ENCODE measurements at regions not wholly inside any gene's neighbourhood (a gene's known extent, or its start where the extent isn't known, plus 50 kb on each side); places are given as distances from the start of the nearest gene placed in this dataset.

DNA sequence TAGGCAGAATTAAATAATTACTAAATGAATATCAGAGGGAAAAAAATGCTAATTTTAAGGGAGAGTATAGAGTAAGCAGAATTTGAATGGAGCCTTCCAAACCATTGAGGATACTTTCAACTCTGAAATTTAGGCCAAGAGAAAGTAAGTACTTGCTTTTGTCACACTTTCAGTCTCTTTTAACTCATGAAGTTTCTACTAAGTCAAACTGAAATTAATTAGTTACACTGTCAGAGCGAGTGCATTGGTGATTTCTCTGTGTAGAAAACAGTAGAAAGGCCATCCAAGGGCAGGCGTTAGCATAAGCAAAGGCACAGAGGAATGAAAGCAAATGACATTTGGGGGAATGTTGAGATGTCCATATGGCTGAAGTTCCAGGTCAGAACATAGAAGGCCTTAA, 92.9 kb downstream of the PLEKHG1 start:
- Histone ChIP-seq H3K4me2 (ENCODE audit: insufficient read depth, low read length) (no peak overlapping the region), H3K27ac (ENCODE audit: extremely low read depth, low read depth, low read length) (no peak overlapping the region), H3K4me3 (no peak overlapping the region), H3K9ac (ENCODE audit: insufficient read depth in 1 of 2, low read depth in 2 of 2, low read length in 2 of 2) (no peak overlapping the region), H2AFZ (ENCODE audit: low read depth, low read length) (no peak overlapping the region), H3K9me3 (replicated peaks; ENCODE audit: control insufficient read depth, insufficient read depth, low read depth, low read length) (no peaks in the 10 kb centered on the region), H3K36me3 (ENCODE audit: control insufficient read depth, insufficient read depth, low read length) (no peaks in the 10 kb centered on the region), H4K20me1 (replicated peaks; ENCODE audit: control insufficient read depth, insufficient read depth, low read length) (no peaks in the 10 kb centered on the region), H3K79me2 (ENCODE audit: control insufficient read depth, insufficient read depth, low read length) (no peaks in the 10 kb centered on the region), H3K4me1 (replicated peaks in 1 of 2; ENCODE audit: control insufficient read depth in 2 of 2, insufficient read depth in 2 of 2, low read length in 2 of 2) (no peaks in the 10 kb centered on the region), H3K27me3 (ENCODE audit: control insufficient read depth in 2 of 2, insufficient read depth in 2 of 2, low read length in 2 of 2) (peaks cover 12 to 20% of the 10 kb centered on the region in 2 experiments), H3K9me1 (ENCODE audit: control insufficient read depth, insufficient read depth, low read length) (no peaks in the 10 kb centered on the region)
- DNase-seq (ENCODE audit: extremely low read depth in 1 of 4, low spot score in 3 of 4) (no peak), ATAC-seq (no peak), FAIRE-seq (no peak)
- CTCF ChIA-PET (ENCODE audit: low intra/inter-chr PET ratio): no interaction called here
- no TSS peak for BruUV-seq (replicated peaks)
- in situ Hi-C loops (cut with MboI): no loop called here
- WGBS (ENCODE audit: insufficient coverage, low coverage, missing lambda C conversion rate): 0% methylated on average over 2 of the region's 2 CpGs
- intact Hi-C loops (cut with micrococcal nuclease): no loop called here
- TF ChIP-seq BMI1 (IDR thresholded peaks at IDR 0.05; ENCODE audit: low read length) (no peak), HDAC2 (IDR thresholded peaks at IDR 0.05) (no peak), KLF1 (tag; IDR thresholded peaks at IDR 0.05) (no peak), ZNF75A (CRISPR knock-in tag; IDR thresholded peaks at IDR 0.05) (no peak), CHD4 (IDR thresholded peaks at IDR 0.05; ENCODE audit: insufficient read depth, insufficient replicate concordance, low read depth, low read length, poor library complexity, severe bottlenecking) (no peak), CREM (IDR thresholded peaks at IDR 0.05; ENCODE audit: low read depth) (no peak), NCOA1 (IDR thresholded peaks at IDR 0.05; ENCODE audit: low read depth) (no peak), MAZ (CRISPR knock-in tag; conservative IDR thresholded peaks at IDR 0.05 in 1 of 2, IDR thresholded peaks at IDR 0.05 in 1 of 2) (no peak), ZNF316 (IDR thresholded peaks at IDR 0.05) (no peak), DACH1 (IDR thresholded peaks at IDR 0.05; ENCODE audit: partially characterized antibody) (no peak), KHSRP (IDR thresholded peaks at IDR 0.05) (no peak)
- TF ChIP-seq, protein P1, sequence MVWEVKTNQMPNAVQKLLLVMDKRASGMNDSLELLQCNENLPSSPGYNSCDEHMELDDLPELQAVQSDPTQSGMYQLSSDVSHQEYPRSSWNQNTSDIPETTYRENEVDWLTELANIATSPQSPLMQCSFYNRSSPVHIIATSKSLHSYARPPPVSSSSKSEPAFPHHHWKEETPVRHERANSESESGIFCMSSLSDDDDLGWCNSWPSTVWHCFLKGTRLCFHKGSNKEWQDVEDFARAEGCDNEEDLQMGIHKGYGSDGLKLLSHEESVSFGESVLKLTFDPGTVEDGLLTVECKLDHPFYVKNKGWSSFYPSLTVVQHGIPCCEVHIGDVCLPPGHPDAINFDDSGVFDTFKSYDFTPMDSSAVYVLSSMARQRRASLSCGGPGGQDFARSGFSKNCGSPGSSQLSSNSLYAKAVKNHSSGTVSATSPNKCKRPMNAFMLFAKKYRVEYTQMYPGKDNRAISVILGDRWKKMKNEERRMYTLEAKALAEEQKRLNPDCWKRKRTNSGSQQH (CRISPR knock-in tag; IDR thresholded peaks at IDR 0.05): no peak
- TF ChIP-seq, protein P2, sequence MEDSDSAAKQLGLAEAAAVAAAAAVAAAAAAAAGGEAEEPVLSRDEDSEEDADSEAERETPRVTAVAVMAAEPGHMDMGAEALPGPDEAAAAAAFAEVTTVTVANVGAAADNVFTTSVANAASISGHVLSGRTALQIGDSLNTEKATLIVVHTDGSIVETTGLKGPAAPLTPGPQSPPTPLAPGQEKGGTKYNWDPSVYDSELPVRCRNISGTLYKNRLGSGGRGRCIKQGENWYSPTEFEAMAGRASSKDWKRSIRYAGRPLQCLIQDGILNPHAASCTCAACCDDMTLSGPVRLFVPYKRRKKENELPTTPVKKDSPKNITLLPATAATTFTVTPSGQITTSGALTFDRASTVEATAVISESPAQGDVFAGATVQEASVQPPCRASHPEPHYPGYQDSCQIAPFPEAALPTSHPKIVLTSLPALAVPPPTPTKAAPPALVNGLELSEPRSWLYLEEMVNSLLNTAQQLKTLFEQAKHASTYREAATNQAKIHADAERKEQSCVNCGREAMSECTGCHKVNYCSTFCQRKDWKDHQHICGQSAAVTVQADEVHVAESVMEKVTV (CRISPR knock-in tag; IDR thresholded peaks at IDR 0.05): no peak
- POLR2A ChIA-PET: interaction anchor here (0.6 kb wide), 1 partner anchor 126 kb away, joined by 3 read pairs; no protein-coding TSS in a partner anchor
